ENCODE measurements at regions not wholly inside any gene's neighbourhood (a gene's known extent, or its start where the extent isn't known, plus 50 kb on each side); places are given as distances from the start of the nearest gene placed in this dataset.
"Not testable (repeated sequence)": the region's sequence is repeated elsewhere in the genome, so short reads cannot be mapped to it uniquely, and the experiment has no call there.

DNA sequence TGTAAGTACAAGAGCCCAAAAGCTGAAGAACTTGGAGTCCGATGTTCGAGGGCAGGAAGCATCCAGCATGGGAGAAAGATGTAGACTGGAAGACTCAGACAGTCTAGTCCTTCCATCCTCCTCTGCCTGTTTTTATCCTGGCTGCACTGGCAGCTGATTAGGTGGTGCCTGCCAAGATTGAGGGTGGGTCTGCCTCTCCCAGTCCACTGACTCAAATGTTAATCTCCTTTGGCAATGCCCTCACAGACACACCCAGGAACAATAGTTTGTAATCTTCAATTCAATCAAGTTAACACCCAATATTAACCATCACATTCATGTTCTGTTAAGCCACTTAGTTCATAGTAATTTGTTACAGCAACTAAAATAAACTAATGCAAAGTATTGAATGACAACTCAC lies 904.4 kb upstream of the HS3ST1 start:
- DNase-seq (ENCODE audit: low read depth), result not testable (repeated sequence)

DNA sequence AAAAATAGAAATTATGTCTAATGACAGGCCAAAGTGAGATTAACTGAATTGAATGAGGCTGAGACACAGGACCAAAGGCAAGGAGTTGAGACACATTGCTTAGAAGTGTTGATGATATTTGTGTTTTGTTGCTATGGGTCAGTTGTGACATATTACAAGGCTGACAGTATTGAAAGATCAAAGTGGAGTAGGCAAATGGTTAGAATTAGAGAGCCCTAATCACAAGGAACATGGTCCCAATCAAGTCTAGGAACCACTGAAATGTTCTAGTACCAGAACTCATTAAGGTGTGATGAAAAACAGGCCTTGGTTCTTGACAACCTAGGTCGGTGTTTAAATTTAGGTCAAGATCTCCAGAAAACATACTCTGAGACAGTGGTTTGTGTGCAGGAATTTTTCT lies 896.3 kb upstream of the HS3ST1 start:
- no peak for DNase-seq (ENCODE audit: low read depth)

DNA sequence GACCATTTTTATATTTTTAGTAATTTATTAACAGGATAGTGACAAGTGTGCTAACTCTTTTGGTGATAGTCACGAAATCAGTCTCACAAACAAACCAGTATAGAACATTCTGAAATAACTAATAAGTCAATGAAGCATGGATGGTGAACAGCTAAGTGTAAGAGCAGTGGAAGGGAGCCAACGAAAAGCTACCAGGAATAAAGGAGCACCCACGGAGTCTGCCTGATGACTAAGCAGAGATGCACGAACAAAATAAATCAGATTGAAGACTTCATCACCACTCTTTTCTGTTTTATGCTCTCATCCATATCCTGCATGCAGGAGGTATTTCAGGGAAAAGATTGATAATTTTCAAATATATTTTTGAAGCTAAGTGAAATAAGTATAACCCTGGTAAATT lies 891.1 kb upstream of the HS3ST1 start:
- no peak for DNase-seq (ENCODE audit: low read depth)

DNA sequence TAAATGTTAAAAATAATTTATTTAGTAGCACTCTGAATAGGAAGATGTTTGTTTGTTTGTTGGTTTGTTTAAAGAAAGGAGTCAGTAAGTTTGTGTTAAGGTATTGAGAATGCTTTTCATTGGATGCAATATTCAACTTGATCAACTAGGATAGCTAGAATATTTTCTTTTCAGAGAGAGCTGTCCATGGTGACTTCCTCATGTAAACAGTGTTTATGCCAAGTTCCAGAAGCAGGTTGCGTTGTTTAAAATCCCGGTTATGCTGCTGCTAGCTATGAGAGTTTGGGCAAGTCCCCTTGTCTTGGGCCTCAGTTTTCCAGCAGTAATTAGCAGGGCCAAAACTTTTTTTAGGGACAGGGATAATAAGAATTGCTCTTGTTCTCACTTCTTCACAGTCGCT lies 876.2 kb upstream of the HS3ST1 start:
- no peak for DNase-seq (ENCODE audit: low read depth)

DNA sequence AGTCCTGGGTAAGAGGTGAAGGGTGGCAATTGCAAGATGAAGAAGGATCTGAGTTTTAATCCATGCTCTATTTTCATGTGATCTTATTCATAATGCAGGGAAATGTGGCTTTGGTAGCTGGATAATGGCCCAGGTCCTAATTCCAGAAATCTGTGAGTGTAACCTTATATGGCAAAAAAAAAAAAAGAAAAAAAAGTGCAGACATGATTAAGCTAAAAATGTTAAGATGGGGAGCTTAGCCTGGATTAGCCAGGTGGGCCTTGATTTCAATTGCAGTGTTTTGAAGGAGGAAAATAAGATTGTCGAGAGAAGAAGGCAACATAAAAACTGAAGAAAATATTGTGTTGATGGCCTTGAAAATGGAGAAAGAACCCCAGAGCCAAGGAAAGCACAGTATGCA lies 867.7 kb upstream of the HS3ST1 start:
- no peak for DNase-seq (ENCODE audit: low read depth)

DNA sequence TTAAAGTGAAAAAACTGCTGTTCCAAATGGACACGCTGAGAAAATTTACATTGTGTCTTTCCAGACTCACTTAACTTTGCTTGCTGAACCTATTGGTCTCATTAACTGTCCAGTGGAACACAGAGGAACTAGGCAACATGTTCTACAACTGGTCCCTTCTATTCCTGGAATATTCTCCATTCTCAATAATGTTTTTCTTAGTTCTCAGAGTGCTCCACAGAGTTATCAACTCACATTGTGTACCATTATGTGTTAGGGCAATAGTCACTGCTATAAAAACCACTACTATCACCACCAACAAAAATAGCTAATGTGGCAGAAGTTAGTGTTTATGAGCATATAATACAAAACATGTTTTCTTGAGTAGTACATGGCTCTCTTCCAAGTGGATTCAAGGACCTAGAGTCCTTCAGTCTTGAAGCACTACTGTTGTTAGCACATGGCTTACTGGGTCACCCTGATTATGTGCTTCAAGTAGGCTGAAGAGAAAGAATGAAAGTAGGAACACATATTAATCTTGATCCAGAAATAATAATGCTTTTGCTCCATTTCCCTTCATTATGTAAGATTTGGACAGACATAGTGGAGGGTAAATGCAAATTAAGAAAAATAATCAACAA lies 865.3 kb upstream of the HS3ST1 start:
- DNase-seq (ENCODE audit: low read depth), result no peak

DNA sequence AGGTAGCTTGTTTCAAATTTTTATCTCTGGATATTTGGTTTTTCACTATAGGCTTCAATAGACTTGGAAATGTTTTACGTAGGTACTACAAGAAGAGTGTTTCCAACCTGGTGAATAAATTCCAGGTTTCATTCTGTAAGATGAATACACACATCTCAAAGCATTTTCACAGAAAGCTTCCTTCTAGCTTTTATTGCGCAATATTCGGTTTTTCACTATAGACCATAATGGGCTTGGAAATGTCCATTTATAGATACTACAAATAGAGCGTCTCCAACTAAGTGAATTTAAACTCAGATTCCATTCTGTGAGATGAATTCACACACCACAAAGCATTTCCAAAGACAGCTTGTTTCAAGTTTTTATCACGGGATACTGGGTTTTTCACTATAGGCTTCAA lies 857.7 kb upstream of the HS3ST1 start:
- DNase-seq (ENCODE audit: low read depth), result no peak

DNA sequence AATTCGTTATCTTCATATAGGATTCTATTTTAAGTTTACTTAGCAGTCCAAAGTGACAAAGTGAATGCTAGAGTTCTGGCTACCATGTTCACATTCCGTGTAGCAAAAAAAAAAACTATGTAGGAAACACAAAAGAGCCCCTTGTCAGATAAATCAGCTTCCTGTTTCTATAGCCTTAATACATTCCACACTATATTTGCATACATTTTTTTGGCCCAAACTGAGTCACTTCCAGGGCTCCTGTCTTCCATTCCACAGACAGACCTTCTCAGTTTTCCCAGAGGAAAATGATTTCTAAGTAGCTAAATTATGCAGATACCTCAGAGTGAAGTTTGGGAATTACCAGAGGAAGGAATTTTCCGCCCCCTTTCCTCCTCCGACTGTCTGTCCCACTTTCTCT lies 841.9 kb upstream of the HS3ST1 start:
- no peak for DNase-seq (ENCODE audit: low read depth)

DNA sequence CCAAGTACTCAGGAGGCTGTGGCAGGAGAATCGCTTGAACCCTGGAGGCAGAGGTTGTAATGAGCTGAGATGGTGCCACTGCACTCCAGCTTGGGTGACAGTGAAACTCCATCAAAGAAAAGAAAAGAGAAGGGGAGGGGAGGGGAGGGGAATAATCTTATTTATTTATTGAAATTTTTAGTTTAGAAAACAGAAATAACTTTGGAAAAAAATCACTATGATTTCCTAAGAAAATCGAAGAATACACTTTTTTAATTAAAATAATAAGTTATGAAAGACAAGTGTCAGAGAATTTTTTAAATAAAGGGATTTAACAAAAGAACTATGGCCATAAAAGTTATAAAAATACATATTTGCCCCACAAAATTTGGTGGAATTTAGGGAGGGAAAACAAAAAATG lies 836.9 kb upstream of the HS3ST1 start:
- no peak for DNase-seq (ENCODE audit: low read depth)

DNA sequence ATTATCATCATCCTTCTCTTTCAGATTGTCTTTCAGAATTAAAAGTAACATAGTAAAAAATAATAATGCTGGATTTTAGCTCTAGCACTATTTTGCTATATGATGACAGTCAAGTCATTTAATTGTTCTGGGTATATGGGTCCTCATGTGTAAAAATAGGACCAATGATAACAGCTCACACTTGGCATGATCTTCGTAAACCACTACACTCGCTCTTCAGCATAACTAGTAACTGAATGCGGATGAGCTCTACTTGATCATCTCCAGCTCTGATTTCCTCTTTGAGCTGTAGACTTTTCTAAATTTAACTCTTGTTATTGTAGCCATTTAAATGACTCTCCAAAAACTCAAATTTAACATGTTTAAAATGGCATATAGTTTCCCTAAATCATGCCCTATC lies 831.8 kb upstream of the HS3ST1 start:
- no peak for DNase-seq (ENCODE audit: low read depth)

DNA sequence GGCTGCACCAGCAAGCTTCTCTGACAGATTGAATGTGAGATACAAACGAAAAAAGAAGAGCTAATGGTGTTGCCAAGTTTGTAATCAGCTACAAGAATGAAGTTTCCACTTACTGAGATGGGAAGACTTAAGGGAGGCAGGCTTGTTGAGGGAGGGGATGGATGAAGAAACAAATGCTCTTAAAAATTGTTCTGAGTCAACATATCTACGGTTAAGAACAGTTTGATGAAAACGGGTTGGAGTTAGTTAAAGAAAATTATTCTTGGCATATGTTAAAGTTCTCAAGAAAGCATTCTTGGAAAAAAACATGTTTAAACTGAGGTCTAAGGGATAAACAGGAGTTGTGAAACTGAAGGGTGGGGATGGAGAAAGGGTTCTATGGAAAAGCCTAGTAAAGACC lies 816.3 kb upstream of the HS3ST1 start:
- DNase-seq (ENCODE audit: low read depth), result no peak

DNA sequence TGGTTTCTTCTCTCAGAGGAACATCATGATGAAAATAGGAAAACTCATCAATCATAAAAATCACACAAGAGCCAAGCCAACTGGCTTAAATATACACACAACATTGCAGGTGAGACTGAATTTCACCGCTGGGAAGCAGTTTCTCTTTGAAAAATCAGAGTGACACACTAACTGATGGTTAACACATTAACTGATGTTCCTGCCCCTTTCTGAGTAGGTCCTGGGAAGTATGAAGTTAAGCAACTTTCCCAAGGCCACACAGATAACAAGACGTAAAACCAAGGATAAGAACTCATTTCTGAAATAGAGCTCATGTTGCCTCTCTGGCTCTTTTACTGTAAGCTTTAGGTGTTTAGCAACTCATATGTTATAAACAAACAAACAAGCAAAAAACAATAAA lies 813.7 kb upstream of the HS3ST1 start:
- DNase-seq (ENCODE audit: low read depth), result no peak

DNA sequence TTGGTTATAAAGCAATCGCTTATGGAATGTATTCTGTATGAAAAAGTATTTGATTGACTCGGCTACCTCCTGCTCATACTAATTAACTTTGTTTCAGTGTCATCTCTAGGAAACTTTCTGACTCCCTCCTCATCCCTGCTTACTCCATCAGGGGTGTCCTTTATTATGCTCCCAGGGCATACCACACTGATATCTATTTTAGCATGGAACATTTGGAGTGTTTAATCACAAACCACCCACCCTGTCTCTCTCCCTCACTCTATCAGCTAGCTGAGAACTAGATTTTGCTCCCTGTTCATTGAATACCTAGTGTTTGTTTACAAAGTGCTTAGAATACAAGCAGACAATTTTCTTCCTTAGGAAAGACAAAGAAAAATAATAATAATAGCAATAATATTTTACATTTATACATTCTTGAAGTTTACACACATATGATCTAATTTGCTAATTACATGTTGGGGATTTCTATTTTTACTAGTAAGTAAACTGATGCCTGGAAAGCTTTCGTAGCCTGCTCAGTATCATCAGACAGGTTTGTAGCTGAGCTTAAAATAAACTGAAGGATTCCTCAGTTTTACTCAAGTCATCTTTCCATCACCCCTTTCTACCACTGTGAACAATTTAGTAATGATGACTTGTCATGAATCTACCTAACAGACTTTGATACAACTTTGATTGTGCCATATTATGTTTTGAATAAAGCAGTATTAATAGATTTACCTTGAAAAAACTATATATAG lies 811.4 kb upstream of the HS3ST1 start:
- no peak for DNase-seq (ENCODE audit: low read depth)

DNA sequence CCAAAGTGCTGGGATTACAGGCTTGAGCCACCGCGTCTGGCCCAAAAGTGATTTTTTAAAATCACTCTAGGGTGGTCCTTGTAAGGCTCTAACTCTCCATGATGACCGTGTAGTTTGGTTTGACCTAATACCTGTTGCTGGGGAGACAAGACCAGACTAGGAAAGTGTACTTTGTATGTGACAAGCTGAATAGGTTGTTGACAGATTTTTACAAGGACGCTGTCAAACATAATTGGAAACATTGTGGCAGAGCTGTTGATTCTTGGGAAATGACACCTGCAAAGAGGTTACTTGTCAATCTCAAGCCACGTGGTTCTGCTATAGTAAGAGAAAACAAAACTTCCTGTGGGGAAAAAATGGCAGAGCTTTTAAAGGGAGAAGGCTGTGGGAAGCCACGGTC lies 802.4 kb upstream of the HS3ST1 start:
- no peak for DNase-seq (ENCODE audit: low read depth)

DNA sequence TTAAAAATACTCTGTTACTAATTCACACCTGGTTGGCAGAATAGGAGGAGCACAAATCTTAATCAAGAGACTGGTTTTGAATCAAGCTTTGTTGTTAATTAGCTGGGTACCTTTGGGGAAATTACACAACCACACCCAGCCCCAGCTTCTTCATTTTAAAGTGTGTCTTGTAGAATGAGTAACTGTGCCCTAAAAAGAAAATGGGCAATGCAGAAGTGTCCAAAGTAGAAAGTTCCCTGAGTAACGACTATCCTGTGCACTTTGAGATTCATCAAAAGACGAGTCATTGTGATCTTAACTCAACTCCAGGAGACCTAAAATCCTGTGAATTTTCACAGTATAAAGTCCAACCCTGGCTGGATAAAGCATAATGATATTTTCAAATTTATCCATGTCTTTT lies 792.3 kb upstream of the HS3ST1 start:
- no peak for DNase-seq (ENCODE audit: low read depth)

DNA sequence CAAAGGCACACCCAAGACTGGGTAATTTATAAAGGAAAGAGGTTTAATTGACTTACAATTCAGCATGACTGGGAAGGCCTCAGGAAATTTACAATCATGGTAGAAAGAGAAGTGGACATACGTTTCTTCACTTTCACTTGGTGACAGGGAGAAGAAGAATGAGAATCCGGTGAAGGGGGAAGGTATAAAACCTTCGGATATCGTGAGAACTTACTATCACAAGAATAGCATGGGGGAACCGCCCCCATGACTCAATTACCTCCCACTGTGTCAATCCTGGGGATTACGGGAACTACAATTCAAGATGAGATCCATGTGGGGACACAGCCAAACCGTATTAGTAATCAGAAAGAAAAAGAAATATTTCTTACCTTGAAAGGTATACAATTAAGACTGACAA lies 782.9 kb upstream of the HS3ST1 start:
- no peak for DNase-seq (ENCODE audit: low read depth)

DNA sequence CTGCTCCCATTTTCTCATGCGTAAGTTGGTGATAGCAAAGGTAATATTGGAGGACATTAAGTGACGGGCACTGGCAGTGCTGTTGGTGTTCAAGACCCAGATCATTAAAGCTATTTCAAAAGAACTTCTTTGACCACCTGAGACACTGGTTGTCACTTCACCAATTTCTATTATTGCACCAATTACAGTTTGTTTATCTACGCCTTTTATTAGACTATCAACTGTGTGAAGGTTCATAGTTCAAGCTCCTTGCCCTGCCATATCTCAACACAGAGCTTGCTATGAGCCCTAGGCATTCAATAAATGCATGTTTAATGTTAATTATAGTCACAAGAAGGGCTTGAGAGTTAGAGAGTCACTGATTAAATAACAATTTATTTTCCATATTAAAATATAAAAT lies 778.7 kb upstream of the HS3ST1 start:
- DNase-seq (ENCODE audit: low read depth), result no peak

DNA sequence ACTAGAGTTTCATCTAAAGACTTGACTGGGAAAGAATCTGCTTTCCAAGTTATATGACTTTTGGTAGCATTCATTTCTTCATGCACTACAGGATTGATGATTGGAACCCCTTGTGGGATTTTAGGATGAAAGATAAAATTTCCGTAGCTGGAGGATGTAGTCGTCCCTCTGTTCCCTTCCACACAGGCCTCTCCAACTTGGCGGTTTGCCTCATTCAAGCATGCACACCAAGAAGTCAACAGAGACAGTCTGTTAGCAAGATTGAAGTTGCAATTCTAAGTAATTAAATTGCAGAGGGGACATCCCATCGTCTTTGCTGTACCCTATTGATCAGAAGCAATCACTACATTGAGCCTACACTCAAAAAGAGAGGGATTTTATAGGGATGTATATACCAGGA lies 777.4 kb upstream of the HS3ST1 start:
- no peak for DNase-seq (ENCODE audit: low read depth)

DNA sequence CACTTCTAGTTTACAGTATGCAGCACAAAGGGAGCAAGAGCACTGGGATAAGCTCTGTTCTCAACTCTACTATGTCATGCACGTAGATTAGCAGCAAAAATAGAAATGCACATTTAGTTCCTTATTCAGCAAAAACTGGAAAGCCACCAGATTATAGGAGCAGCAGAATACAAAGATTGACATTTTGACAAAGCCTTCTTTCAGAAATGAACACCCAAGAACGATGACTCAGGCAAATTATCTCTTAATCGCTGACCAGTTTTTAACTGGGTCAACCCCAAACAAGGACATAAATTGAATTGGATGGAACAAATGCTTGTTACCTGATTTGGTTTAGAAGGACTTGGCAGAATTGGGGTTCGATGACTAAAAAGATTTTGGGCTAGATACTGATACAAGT lies 775.3 kb upstream of the HS3ST1 start:
- no peak for DNase-seq (ENCODE audit: low read depth)

DNA sequence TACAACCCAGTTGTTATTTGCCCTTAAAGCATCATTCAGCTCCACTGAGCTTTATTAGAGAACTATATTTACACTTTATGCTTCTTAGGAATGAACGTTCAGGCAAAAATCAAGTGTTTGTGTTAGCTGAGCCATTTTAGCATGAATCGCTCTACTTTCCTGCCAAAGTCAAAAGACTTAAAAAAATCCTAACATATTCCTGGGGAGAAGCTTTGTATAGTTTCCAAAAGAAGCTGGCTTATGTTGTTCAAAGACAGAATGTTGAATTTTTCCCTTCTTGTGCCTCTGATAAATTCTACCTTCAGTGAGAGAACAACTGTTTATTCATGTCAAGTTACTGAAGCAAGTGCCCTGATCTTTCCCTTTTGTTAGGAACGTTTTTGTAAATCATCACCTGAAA lies 771.5 kb upstream of the HS3ST1 start:
- DNase-seq (ENCODE audit: low read depth), result no peak

DNA sequence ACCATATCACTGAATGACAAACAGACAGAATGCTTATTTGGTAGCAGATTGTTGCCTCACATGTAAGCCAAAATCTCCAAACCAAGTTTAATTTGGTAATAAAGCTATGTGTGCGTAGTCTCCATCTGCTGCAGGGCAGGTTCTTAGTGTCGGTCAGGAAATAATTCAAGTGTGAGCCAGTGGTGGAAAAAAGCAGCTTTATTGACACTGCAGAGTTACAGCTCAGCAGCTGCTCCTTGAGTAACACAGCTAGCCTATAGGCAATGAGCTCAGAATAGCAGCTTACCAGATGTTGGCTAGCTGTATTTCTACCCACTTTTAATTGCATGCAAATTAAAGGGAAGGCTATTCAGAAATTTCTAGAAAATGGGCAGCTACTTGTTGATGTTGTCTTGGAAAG lies 757.8 kb upstream of the HS3ST1 start:
- no peak for DNase-seq (ENCODE audit: low read depth)

DNA sequence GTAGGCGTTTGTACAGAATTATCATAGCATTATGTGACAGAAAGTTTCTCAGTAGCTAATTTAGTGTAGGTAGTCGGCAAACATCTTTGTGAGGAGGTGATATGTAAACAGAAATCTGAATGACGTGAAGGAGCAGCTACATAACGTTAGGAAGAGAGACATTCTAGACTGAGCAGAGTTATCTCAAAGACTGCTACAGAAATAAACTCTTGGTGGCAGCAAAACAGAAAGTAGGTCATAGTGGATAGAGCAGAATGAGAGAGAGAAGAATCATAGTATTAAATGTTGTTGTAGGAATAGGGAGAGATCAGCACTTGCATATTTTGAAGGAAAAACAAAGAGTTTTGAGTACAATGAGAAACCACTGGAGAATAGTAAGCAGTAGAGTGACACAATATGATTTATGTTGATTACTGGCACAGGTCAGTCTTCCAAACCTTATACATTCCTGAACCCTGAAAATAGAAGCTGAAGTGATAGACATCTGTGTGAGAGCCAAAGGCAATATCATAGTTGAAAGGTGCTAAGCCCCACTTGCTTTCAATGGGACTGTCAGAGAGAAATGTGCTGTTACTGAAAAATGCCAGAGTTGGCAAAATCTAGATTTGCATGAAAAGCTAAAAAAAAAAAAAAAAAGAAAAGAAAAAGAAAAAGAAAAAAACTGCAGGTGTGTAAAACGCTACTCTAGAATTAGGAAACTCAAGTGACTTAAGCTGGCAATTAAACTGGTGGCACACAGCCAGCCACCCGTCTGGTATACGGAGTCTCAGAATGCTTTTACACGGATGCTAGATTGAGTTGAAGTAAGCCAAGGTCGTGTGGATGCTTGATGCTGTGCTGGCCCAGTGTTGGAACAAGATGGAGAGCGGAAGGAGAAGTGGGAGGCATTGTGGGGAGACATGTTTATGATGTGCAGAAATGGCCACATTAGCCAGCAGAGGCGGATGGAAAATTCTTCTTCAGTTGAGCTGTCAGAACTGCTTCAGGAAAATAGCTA lies 750.2 kb upstream of the HS3ST1 start:
- DNase-seq (ENCODE audit: low read depth), result no peak

DNA sequence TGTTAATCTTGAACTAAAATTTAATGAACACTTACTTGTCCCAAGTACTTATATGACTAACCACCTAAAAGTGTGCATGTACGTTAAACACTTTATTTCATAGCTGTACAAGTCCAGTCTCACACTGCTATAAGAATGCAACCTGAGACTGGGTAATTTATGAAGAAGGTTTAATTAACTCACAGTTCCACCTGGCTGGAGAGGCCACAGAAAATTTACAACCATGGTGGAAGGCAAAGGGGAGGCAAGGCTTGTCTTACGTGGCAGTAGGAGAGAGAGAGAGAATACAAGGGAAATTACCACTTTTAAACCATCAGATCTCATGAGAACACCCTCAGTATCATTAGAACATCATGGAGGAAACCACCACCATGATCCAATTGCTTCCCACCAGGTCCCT lies 748.7 kb upstream of the HS3ST1 start:
- no peak for DNase-seq (ENCODE audit: low read depth)

Data from activated T-cell treated with anti-CD3 and anti-CD28 coated beads for 1 hour (primary cell).